ENCODE measurements at regions not wholly inside any gene's neighbourhood (a gene's known extent, or its start where the extent isn't known, plus 50 kb on each side); places are given as distances from the start of the nearest gene placed in this dataset.

GRCh38 chr5:124664287-124664686 is 82.2 kb downstream of the ZNF608 start:
- Histone ChIP-seq H3K9me3 (ENCODE audit: control insufficient read depth, insufficient read depth, low read length) (no peaks in the 10 kb centered on the region), H3K27me3 (ENCODE audit: control insufficient read depth, insufficient read depth, low read length) (no peaks in the 10 kb centered on the region), H3K4me1 (ENCODE audit: control insufficient read depth, insufficient read depth, low read length) (peaks cover 9% of the 10 kb centered on the region), H3K4me3 (ENCODE audit: low read length) (no peak overlapping the region), H3K27ac (ENCODE audit: low read length) (no peak overlapping the region), H3K36me3 (ENCODE audit: control insufficient read depth, insufficient read depth, low read length) (no peaks in the 10 kb centered on the region)
- WGBS (ENCODE audit: insufficient coverage, insufficient read length) = no CpG with 5 or more reads among the region's 1 CpG
- no peak for DNase-seq (ENCODE audit: low read depth, low spot score)

- no peaks in the 10 kb centered on the region for H3K27me3 ChIP-seq (ENCODE audit: control insufficient read depth, insufficient read depth, low read length)
- H3K4me1 ChIP-seq (ENCODE audit: control insufficient read depth, insufficient read depth, low read length) = peaks cover 9% of the 10 kb centered on the region; the same call in 1 of the 2 replicates
- H3K4me3 ChIP-seq (ENCODE audit: low read length) = no peak overlapping the region
- H3K9me3 ChIP-seq (ENCODE audit: control insufficient read depth, insufficient read depth, low read length) = no peaks in the 10 kb centered on the region
- no peaks in the 10 kb centered on the region for H3K36me3 ChIP-seq (ENCODE audit: control insufficient read depth, insufficient read depth, low read length)
- no peak overlapping the region for H3K27ac ChIP-seq (ENCODE audit: low read length)
- no peak for DNase-seq (ENCODE audit: low read depth, low spot score)
- WGBS (ENCODE audit: insufficient coverage, insufficient read length) = no CpG with 5 or more reads among the region's 5 CpGs
Measured at GRCh38 chr5:124663101-124663506, 83.3 kb downstream of the ZNF608 start.

GRCh38 chr5:124662181-124662781 is 84.2 kb downstream of the ZNF608 start:
- no peaks in the 10 kb centered on the region for H3K36me3 ChIP-seq (ENCODE audit: control insufficient read depth, insufficient read depth, low read length)
- no peak for DNase-seq (ENCODE audit: low read depth, low spot score)
- H3K9me3 ChIP-seq (ENCODE audit: control insufficient read depth, insufficient read depth, low read length) = no peaks in the 10 kb centered on the region
- H3K4me1 ChIP-seq (ENCODE audit: control insufficient read depth, insufficient read depth, low read length) = peaks cover 9% of the 10 kb centered on the region; the same call in 1 of the 2 replicates
- no peak overlapping the region for H3K27ac ChIP-seq (ENCODE audit: low read length)
- H3K27me3 ChIP-seq (ENCODE audit: control insufficient read depth, insufficient read depth, low read length) = no peaks in the 10 kb centered on the region
- no CpG with 5 or more reads among the region's 9 CpGs for WGBS (ENCODE audit: insufficient coverage, insufficient read length)
- no peak overlapping the region for H3K4me3 ChIP-seq (ENCODE audit: low read length)

GRCh38 chr5:124661317-124662141 is 84.9 kb downstream of the ZNF608 start:
- DNase-seq (ENCODE audit: low read depth, low spot score) = no peak
- WGBS (ENCODE audit: insufficient coverage, insufficient read length) = no CpG with 5 or more reads among the region's 7 CpGs

GRCh38 chr5:124660229-124661093 is 86.0 kb downstream of the ZNF608 start:
- Histone ChIP-seq H3K4me1 (ENCODE audit: control insufficient read depth, insufficient read depth, low read length) (peaks cover 9% of the 10 kb centered on the region; the same call in 1 of the 2 replicates), H3K36me3 (ENCODE audit: control insufficient read depth, insufficient read depth, low read length) (no peaks in the 10 kb centered on the region), H3K27ac (ENCODE audit: low read length) (no peak overlapping the region), H3K4me3 (ENCODE audit: low read length) (no peak overlapping the region), H3K27me3 (ENCODE audit: control insufficient read depth, insufficient read depth, low read length) (no peaks in the 10 kb centered on the region), H3K9me3 (ENCODE audit: control insufficient read depth, insufficient read depth, low read length) (no peaks in the 10 kb centered on the region)
- no CpG with 5 or more reads among the region's 6 CpGs for WGBS (ENCODE audit: insufficient coverage, insufficient read length)
- no peak for DNase-seq (ENCODE audit: low read depth, low spot score)

More at GRCh38 chr5:124661317-124662141, 84.9 kb downstream of the ZNF608 start:
- no peaks in the 10 kb centered on the region for H3K9me3 ChIP-seq (ENCODE audit: control insufficient read depth, insufficient read depth, low read length)
- no peaks in the 10 kb centered on the region for H3K36me3 ChIP-seq (ENCODE audit: control insufficient read depth, insufficient read depth, low read length)
- H3K4me1 ChIP-seq (ENCODE audit: control insufficient read depth, insufficient read depth, low read length) = peaks cover 9% of the 10 kb centered on the region; the same call in 1 of the 2 replicates
- peak overlapping the region; percentile 42 for H3K27ac ChIP-seq (ENCODE audit: low read length)
- no peak overlapping the region for H3K4me3 ChIP-seq (ENCODE audit: low read length)
- H3K27me3 ChIP-seq (ENCODE audit: control insufficient read depth, insufficient read depth, low read length) = no peaks in the 10 kb centered on the region

GRCh38 chr5:124659798-124660197 is 86.6 kb downstream of the ZNF608 start:
- H3K27ac ChIP-seq (ENCODE audit: low read length) = no peak overlapping the region
- H3K4me3 ChIP-seq (ENCODE audit: low read length) = no peak overlapping the region
- no peak for DNase-seq (ENCODE audit: low read depth, low spot score)
- H3K36me3 ChIP-seq (ENCODE audit: control insufficient read depth, insufficient read depth, low read length) = no peaks in the 10 kb centered on the region
- no peaks in the 10 kb centered on the region for H3K9me3 ChIP-seq (ENCODE audit: control insufficient read depth, insufficient read depth, low read length)
- H3K4me1 ChIP-seq (ENCODE audit: control insufficient read depth, insufficient read depth, low read length) = peaks cover 9% of the 10 kb centered on the region; the same call in 1 of the 2 replicates
- WGBS (ENCODE audit: insufficient coverage, insufficient read length) = no CpG with 5 or more reads among the region's 4 CpGs
- H3K27me3 ChIP-seq (ENCODE audit: control insufficient read depth, insufficient read depth, low read length) = no peaks in the 10 kb centered on the region

GRCh38 chr5:124658867-124659557 is 87.4 kb downstream of the ZNF608 start:
- H3K36me3 ChIP-seq (ENCODE audit: control insufficient read depth, insufficient read depth, low read length) = no peaks in the 10 kb centered on the region
- no peak overlapping the region for H3K4me3 ChIP-seq (ENCODE audit: low read length)
- no peak overlapping the region for H3K27ac ChIP-seq (ENCODE audit: low read length)
- peaks cover 9% of the 10 kb centered on the region; the same call in 1 of the 2 replicates for H3K4me1 ChIP-seq (ENCODE audit: control insufficient read depth, insufficient read depth, low read length)
- no peaks in the 10 kb centered on the region for H3K27me3 ChIP-seq (ENCODE audit: control insufficient read depth, insufficient read depth, low read length)
- WGBS (ENCODE audit: insufficient coverage, insufficient read length) = no CpG with 5 or more reads among the region's 6 CpGs
- H3K9me3 ChIP-seq (ENCODE audit: control insufficient read depth, insufficient read depth, low read length) = no peaks in the 10 kb centered on the region
- no peak for DNase-seq (ENCODE audit: low read depth, low spot score)

GRCh38 chr5:124655921-124656511 is 90.4 kb downstream of the ZNF608 start:
- Histone ChIP-seq H3K4me1 (ENCODE audit: control insufficient read depth, insufficient read depth, low read length) (peaks cover 8% of the 10 kb centered on the region), H3K4me3 (ENCODE audit: low read length) (no peak overlapping the region), H3K9me3 (ENCODE audit: control insufficient read depth, insufficient read depth, low read length) (no peaks in the 10 kb centered on the region), H3K36me3 (ENCODE audit: control insufficient read depth, insufficient read depth, low read length) (no peaks in the 10 kb centered on the region), H3K27me3 (ENCODE audit: control insufficient read depth, insufficient read depth, low read length) (no peaks in the 10 kb centered on the region), H3K27ac (ENCODE audit: low read length) (no peak overlapping the region)
- no peak for DNase-seq (ENCODE audit: low read depth, low spot score)
- no CpG with 5 or more reads among the region's 5 CpGs for WGBS (ENCODE audit: insufficient coverage, insufficient read length)

- DNase-seq (ENCODE audit: low read depth, low spot score) = no peak
- WGBS (ENCODE audit: insufficient coverage, insufficient read length) = no CpG with 5 or more reads among the region's 8 CpGs
- Histone ChIP-seq H3K4me3 (ENCODE audit: low read length) (no peak overlapping the region), H3K27me3 (ENCODE audit: control insufficient read depth, insufficient read depth, low read length) (no peaks in the 10 kb centered on the region), H3K9me3 (ENCODE audit: control insufficient read depth, insufficient read depth, low read length) (no peaks in the 10 kb centered on the region), H3K4me1 (ENCODE audit: control insufficient read depth, insufficient read depth, low read length) (peaks cover 8% of the 10 kb centered on the region), H3K27ac (ENCODE audit: low read length) (no peak overlapping the region), H3K36me3 (ENCODE audit: control insufficient read depth, insufficient read depth, low read length) (no peaks in the 10 kb centered on the region)
Measured at GRCh38 chr5:124655251-124655917, 91.1 kb downstream of the ZNF608 start.

All from iPS DF 6.9 (cell line).